Islet precursor cell (in vitro differentiated cells): ENCODE measurements at regions not wholly inside any gene's neighbourhood (a gene's known extent, or its start where the extent isn't known, plus 50 kb on each side); places are given as distances from the start of the nearest gene placed in this dataset.
A peak's percentile ranks its signal among the peaks of the same experiment; 100 is the strongest.

Experiments
- DNase-seq: peaks from one replicate; pipeline ENCODE4 v3.0.0-alpha.2; 2018

GRCh38 chr1:95371666-95372282 is 137.8 kb downstream of the RWDD3 start:
- DNase-seq = no peak

- DNase-seq = no peak
These were observed 141.2 kb downstream of the RWDD3 start for GRCh38 chr1:95375174-95375573.

DNA sequence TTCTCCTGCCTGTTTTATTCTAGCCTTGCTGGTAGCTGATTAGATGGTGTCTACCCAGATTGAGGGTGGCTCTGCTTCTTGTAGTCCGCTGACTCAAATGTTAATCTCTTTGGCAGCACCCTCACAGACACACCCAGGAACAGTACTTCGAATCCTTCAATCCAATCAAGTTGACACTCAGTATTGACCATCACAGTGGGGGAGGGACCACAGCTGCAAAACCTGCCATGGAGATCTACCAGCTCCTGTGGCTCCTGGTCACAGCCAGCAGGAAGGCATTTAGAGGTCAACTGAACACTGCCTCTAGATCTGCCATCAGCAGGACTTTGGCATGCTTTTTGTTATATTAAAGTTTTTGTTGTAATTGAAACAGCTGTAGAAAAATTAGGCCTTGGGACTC is 146.9 kb downstream of the RWDD3 start:
- no peak for DNase-seq

DNA sequence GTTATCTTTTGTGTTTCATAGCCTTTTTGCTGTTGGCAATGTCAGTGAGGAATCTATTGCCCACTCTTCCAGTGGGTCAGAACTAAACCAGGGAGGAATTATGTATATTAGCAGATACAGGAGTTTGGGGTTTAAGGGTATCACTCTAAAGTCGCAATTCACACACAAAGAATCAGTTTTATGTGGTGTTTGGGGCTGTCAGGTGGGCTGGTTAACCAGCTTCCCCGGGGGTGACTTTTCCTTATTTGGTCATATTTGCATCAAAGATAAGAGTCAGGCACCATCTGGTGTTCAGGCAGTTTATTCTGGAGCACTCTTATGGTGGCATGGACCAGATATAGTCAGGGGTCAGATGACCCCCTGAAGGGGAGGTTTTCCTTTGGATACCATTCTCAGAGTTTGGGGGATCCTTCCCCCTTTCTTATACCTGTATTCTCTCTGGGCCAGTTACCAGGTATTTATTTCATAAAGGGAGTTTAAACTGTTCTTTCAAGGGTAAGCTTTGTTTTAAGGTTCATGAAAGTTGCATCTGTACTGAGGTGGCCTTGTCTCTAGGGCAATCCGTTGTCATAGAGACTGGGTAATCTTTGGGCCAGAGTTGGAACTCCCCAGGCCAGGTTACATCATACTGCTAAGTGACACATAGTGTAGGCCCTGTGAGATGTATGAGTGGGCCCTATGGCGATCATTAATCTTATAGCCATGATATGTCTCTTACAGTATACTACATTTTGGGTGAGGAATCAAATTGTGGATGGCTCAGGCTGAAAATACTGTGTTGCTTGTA is 148.2 kb downstream of the RWDD3 start:
- DNase-seq = no peak

GRCh38 chr1:95383111-95383510 is 149.1 kb downstream of the RWDD3 start:
- no peak for DNase-seq

GRCh38 chr1:95384567-95384966 is 150.6 kb downstream of the RWDD3 start:
- peak; percentile 85 for DNase-seq

DNA sequence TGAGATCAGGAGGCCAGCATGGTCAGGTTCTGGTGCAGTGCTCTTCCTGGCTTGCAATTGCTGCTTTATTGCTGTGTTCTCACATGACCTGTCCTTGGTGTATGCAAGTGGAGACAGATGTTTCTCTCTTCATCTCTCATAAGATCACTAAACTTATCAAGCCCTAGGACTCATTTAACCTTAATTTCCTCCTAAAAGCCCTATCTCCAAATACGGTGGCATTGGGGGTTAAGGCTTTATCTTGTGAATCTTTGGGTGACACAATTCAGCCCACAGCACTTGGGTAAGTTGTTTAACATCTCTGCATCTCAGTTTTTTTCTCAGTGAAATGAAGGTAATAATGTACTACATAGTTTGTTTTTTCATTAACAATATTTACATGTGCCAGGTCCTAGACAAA is 152.4 kb downstream of the RWDD3 start:
- DNase-seq = no peak

DNA sequence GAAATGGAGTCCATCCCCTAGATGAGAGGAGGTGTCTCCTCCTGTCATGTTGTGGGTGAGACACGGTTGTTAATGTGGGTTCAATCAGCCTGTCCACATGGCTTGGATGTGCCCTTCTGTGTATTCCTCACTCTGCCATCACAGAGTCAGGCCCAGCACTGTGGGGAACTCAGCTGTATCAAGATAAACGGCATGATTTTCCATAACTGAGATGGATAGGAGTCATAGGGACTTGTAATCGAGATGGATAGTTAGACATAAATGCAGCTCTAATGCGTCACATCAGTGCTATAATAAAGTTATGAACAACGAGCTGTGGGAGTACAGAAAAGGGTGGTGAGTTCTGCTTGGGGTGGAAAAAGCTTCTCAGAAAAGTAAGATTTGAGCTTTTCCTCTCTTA is 152.9 kb downstream of the RWDD3 start:
- no peak for DNase-seq

- no peak for DNase-seq
These were observed 154.0 kb downstream of the RWDD3 start for GRCh38 chr1:95388031-95388430.

GRCh38 chr1:95393434-95393833 is 159.4 kb downstream of the RWDD3 start:
- no peak for DNase-seq

GRCh38 chr1:95396557-95396956 is 162.5 kb downstream of the RWDD3 start:
- DNase-seq = no peak

DNA sequence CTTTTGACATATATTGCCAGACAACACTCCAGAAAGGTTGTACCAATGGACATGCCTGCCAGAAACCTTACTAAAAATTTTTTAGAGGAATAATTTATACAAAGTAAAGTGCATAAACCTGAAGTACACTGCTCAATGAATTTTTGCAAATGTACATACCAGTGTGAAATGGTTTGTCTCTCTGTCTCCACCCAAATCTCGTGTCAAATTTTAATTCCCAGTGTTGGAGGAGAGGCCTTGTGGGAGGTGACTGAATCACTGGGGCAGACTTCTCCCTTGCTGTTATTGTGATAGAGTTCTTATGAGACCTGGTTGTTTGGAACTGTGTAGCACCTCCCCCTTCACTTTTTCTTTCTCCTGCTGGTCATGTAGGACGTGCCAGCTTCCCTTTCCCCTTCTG is 168.8 kb downstream of the RWDD3 start:
- DNase-seq = no peak

DNA sequence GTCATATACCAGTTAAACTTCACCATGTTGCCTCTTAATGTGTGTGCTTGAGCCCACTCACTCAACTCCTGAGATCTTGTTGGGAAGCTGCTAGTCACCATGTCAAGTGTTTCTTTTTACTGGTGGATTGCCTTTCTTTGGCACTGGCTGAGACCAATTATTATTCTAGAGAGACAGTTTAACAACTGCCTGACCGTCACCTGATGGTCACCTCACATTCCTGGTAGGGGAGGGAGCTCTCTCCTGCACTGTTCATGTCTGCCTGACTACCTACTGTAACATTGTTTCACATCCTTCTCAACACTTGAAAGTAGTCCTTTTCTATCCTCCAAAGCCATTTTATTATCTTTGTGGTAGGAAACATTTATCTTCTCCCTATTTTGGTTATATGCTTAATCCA is 172.3 kb downstream of the RWDD3 start:
- DNase-seq = peak; percentile 60

DNA sequence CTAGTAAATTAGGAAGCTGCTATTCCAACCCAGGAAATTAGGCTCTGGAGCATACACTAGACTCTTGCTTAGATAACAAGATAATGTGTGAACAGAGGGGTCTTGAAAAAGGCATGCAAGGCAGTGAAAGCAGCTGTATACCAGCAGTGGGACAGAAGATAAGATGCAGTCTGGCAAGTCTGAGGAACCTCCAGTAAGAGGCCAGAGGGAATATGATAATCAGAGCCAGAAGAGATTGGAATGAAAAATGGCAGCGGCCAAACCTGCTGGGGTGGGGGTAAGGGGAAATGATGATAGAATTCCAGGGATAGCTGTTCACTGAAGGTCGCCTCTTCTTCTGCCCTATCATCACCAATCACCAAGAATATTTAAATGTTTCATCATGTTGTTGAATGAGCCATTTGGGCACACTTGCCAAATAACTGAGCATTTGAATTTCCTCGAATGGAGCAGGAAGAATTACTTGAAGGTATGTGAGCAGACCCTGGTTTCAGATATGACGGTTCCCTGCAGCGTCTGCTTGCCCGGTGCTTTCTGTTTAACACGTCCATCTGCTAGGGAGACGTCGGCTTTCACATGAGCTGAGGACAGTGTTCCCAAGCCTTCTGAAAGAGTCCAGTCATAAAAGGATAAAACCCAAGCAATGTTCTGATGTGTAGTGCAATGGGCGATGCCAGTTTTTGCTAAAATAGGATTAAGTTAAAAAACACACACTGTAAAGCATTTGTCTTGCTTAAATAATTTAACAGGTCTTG is 173.3 kb downstream of the RWDD3 start:
- peak; percentile 62 for DNase-seq

- DNase-seq = peak; percentile 68
These were observed 173.9 kb downstream of the RWDD3 start for GRCh38 chr1:95407886-95408291.

GRCh38 chr1:95408507-95409136 is 174.6 kb downstream of the RWDD3 start:
- no peak for DNase-seq

DNA sequence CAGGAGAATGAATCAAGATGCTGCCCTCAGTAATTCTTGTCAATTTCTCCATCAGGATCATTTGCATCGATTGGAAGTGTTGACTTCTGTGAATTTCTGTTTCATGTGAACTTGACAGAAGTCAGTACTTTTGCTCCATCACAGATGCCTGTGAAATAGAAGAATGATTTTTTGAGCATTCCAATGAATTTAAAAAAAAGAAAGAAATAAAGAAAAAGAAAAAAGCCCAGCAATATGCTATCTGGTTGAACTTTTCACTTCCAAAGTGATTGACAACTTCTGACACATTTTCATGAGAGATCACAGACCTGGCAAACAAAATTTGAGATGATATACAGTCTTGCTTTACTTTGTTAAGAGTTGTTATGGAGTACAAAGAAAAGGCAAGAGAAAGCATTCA is 175.3 kb downstream of the RWDD3 start:
- DNase-seq = no peak

- no peak for DNase-seq
These were observed 175.9 kb downstream of the RWDD3 start for GRCh38 chr1:95409901-95410300.

DNA sequence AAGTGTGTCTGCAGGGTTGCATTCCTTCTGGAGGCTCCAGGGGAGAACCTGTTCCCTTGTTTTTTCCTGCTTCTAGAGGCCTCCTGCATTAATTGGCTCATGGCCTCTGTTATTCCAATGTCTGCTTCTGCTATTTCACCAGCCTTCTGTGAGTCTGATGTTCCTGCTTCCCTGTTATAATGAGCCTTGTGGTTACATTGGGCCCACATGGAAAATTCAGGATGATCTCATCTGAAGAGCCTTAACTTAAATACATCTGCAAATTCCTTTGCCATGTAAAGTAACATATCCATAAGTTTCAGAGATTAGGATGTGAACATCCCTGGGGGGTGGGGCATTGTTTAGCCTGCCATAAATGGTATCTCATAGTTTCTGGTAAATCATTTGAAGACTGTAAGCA is 181.1 kb downstream of the RWDD3 start:
- no peak for DNase-seq

DNA sequence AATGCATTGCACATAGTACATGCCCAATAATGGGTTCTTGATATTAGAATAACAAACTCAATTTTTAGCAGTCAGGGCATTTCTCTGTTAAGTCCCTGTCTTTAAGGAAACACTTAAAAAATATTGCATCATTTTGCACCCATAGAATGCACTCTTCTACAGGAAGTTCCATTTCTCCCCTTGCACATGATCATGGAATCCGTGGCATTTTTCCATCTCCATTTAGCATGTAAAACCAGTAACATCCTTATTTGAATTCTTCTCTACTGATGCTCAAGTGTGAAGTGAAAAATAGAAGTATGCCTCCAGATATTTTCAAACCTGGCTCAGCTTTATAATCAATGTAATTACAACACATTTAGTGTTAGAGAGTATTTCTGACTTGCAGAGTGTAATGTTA is 192.8 kb downstream of the RWDD3 start:
- DNase-seq = no peak

- DNase-seq = no peak
These were observed 193.5 kb downstream of the RWDD3 start for GRCh38 chr1:95427525-95427924.

- no peak for DNase-seq
These were observed 197.2 kb downstream of the RWDD3 start for GRCh38 chr1:95431235-95431634.

- no peak for DNase-seq
These were observed 201.6 kb downstream of the RWDD3 start for GRCh38 chr1:95435611-95436010.

- DNase-seq = no peak
These were observed 203.0 kb downstream of the RWDD3 start for GRCh38 chr1:95437011-95437410.
